Panc1 (cell line): ENCODE measurements at regions not wholly inside any gene's neighbourhood (a gene's known extent, or its start where the extent isn't known, plus 50 kb on each side); places are given as distances from the start of the nearest gene placed in this dataset.

Experiments used
- POLR2AphosphoS5 ChIP-seq: IDR thresholded peaks from 2 replicates; pipeline ENCODE4 v1.6.1; 2012; ENCODE audit warnings: mild to moderate bottlenecking, low read depth, low read length, moderate library complexity
- REST ChIP-seq, 2 experiments: IDR thresholded peaks; 2 replicates each; pipeline ENCODE4 v1.6.1; 2011 to 2012; ENCODE audit warnings: low read depth in 2 of 2, control low read depth in 1 of 2, low read length in 1 of 2, mild to moderate bottlenecking in 1 of 2, moderate library complexity in 1 of 2; ENCODE audit not compliant: insufficient read depth in 1 of 2
- TF ChIP-seq, protein P1 (sequence below): fragments of 450-650 bp; IDR thresholded peaks from 2 replicates; pipeline ENCODE4 v1.5.1; 2017; ENCODE audit warnings: mild to moderate bottlenecking

- TF ChIP-seq, protein P1, sequence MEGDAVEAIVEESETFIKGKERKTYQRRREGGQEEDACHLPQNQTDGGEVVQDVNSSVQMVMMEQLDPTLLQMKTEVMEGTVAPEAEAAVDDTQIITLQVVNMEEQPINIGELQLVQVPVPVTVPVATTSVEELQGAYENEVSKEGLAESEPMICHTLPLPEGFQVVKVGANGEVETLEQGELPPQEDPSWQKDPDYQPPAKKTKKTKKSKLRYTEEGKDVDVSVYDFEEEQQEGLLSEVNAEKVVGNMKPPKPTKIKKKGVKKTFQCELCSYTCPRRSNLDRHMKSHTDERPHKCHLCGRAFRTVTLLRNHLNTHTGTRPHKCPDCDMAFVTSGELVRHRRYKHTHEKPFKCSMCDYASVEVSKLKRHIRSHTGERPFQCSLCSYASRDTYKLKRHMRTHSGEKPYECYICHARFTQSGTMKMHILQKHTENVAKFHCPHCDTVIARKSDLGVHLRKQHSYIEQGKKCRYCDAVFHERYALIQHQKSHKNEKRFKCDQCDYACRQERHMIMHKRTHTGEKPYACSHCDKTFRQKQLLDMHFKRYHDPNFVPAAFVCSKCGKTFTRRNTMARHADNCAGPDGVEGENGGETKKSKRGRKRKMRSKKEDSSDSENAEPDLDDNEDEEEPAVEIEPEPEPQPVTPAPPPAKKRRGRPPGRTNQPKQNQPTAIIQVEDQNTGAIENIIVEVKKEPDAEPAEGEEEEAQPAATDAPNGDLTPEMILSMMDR: no peak
- TF ChIP-seq REST (IDR thresholded peaks at IDR 0.05; ENCODE audit: insufficient read depth in 1 of 2, low read depth in 2 of 2, low read length in 1 of 2) (no peak), POLR2AphosphoS5 (no peak)
These were observed 622.9 kb downstream of the MATN1 start for GRCh38 chr1:30100524-30100862.
